NK-92 (cell line): ENCODE measurements at regions not wholly inside any gene's neighbourhood (a gene's known extent, or its start where the extent isn't known, plus 50 kb on each side); places are given as distances from the start of the nearest gene placed in this dataset.

Experiments used
- DNase-seq: peaks from one replicate; lab custom pipeline; 2025; ENCODE audit not compliant: unreplicated experiment; lab: John Stamatoyannopoulos, UW

GRCh38 chr15:45941367-45941766, 306.5 kb downstream of the SQOR start:
- DNase-seq: no peak

GRCh38 chr15:45943240-45943639, 308.4 kb downstream of the SQOR start:
- DNase-seq: no peak

- no peak for DNase-seq
Measured at GRCh38 chr15:45946111-45946510, 311.3 kb downstream of the SQOR start.

- DNase-seq: no peak
Measured at GRCh38 chr15:45948181-45948621, 313.4 kb downstream of the SQOR start.

- no peak for DNase-seq
Measured at GRCh38 chr15:45958924-45959323, 324.1 kb downstream of the SQOR start.

- no peak for DNase-seq
Measured at GRCh38 chr15:45962733-45963132, 327.9 kb downstream of the SQOR start.

GRCh38 chr15:45970542-45970941, 335.7 kb downstream of the SQOR start:
- DNase-seq: no peak

GRCh38 chr15:45980366-45980765, 345.5 kb downstream of the SQOR start:
- DNase-seq: no peak

- DNase-seq: no peak
Measured at GRCh38 chr15:45981625-45982024, 346.8 kb downstream of the SQOR start.

GRCh38 chr15:45991863-45992262, 357.0 kb downstream of the SQOR start:
- no peak for DNase-seq

- no peak for DNase-seq
Measured at GRCh38 chr15:45993072-45993471, 358.2 kb downstream of the SQOR start.

GRCh38 chr15:45993508-45993907, 358.7 kb downstream of the SQOR start:
- DNase-seq: no peak

- DNase-seq: no peak
Measured at GRCh38 chr15:45995800-45996199, 361.0 kb downstream of the SQOR start.

GRCh38 chr15:46014532-46014931, 379.7 kb downstream of the SQOR start:
- DNase-seq: no peak

GRCh38 chr15:46034755-46035154, 399.9 kb downstream of the SQOR start:
- DNase-seq: no peak

- no peak for DNase-seq
Measured at GRCh38 chr15:46039703-46040102, 404.9 kb downstream of the SQOR start.

GRCh38 chr15:46041905-46042304, 407.1 kb downstream of the SQOR start:
- DNase-seq: no peak

- no peak for DNase-seq
Measured at GRCh38 chr15:46059921-46060594, 425.2 kb downstream of the SQOR start.

- DNase-seq: no peak
Measured at GRCh38 chr15:46061002-46061401, 426.2 kb downstream of the SQOR start.

- no peak for DNase-seq
Measured at GRCh38 chr15:46077220-46077619, 442.4 kb downstream of the SQOR start.

GRCh38 chr15:46079046-46079445, 444.2 kb downstream of the SQOR start:
- no peak for DNase-seq

GRCh38 chr15:46080016-46080415, 445.2 kb downstream of the SQOR start:
- DNase-seq: no peak
